OCI-LY1 (cell line): ENCODE measurements at regions not wholly inside any gene's neighbourhood (a gene's known extent, or its start where the extent isn't known, plus 50 kb on each side); places are given as distances from the start of the nearest gene placed in this dataset.

Experiments used
- CTCF ChIP-seq: fragments of 200-600 bp; sonication (generic), shearing (Covaris generic); IDR thresholded peaks from 2 replicates; pipeline ENCODE4 v1.5.1; 2017; ENCODE audit warnings: mild to moderate bottlenecking, antibody characterized with exemption, low read length, moderate library complexity, mixed read lengths
- EZH2 ChIP-seq: fragments of 200-600 bp; sonication (generic), shearing (Covaris generic); IDR thresholded peaks from 2 replicates; pipeline ENCODE4 v1.8.0; 2017; ENCODE audit warnings: borderline replicate concordance, mixed run types, mild to moderate bottlenecking, antibody characterized with exemption, low read length, moderate library complexity, mixed read lengths

- TF ChIP-seq CTCF (no peak), EZH2 (no peak)
Measured at GRCh38 chr16:17591655-17592405, 121.1 kb upstream of the XYLT1 start.
